NCI-H748 (cell line): ENCODE measurements at regions not wholly inside any gene's neighbourhood (a gene's known extent, or its start where the extent isn't known, plus 50 kb on each side); places are given as distances from the start of the nearest gene placed in this dataset.
"Not testable (repeated sequence)": the region's sequence is repeated elsewhere in the genome, so short reads cannot be mapped to it uniquely, and the experiment has no call there.

Source experiments
- DNase-seq: peaks from one replicate; lab custom pipeline; 2025; ENCODE audit not compliant: unreplicated experiment; lab: John Stamatoyannopoulos, UW

DNA sequence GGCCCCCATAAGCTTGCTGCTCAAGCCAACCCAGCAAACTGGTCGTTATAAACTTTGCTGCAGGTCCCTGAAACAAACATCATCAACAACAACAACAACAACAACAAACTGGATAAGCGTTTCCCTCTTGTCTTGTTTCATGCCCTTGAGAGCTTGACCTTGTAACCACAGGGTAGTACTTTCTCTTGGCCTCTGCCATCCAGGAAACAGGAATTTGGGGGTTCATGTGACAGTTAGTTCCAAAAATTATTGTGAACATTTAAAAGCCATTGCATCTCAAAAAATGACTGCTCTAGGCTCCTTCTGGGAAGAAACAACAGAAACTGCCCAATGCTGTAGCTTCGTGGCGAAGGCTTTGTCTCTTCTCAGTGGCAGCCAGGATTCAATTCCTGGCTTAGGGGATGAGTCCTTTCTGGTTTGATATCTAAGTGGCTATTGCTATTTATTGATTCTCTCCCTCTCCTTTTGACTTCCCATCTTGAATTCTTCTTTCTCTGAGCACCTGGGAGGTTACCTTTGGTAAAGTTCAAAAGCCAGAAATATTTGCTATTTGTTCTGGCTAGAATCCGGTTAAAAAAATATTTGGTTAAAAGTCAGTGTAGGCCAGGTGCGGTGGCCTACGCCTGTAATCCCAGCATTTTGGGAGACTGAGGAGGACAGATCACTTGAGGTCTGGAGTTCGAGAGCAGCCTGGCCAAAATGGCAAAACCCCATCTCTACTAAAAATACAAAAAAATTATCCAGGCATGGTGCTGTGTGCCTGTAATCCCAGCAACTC is 52.0 kb upstream of the CPM start:
- DNase-seq, result no peak

- not testable (repeated sequence) for DNase-seq
Observed at GRCh38 chr12:68997526-68997925, 64.6 kb upstream of the CPM start.

DNA sequence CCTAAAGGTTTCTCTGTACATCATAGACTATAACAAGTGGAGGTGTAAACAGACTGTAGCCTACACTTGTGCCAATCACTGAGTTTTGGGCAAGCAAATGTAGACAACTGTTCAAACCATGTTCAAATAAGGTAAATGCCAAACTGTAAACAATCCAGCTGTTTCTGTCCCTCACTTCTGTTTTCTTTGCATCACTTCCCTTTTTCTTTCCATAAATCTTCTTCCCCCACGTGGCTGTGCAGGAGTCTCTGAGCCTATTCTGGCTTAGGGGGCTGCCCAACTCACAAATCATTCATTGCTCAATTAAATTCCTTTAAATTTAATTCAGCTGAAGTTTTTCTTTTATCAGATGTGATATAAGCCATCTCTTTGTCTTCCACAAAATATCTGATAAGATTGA is 65.1 kb upstream of the CPM start:
- no peak for DNase-seq

- no peak for DNase-seq
Observed at GRCh38 chr12:69000074-69000473, 67.1 kb upstream of the CPM start.

DNA sequence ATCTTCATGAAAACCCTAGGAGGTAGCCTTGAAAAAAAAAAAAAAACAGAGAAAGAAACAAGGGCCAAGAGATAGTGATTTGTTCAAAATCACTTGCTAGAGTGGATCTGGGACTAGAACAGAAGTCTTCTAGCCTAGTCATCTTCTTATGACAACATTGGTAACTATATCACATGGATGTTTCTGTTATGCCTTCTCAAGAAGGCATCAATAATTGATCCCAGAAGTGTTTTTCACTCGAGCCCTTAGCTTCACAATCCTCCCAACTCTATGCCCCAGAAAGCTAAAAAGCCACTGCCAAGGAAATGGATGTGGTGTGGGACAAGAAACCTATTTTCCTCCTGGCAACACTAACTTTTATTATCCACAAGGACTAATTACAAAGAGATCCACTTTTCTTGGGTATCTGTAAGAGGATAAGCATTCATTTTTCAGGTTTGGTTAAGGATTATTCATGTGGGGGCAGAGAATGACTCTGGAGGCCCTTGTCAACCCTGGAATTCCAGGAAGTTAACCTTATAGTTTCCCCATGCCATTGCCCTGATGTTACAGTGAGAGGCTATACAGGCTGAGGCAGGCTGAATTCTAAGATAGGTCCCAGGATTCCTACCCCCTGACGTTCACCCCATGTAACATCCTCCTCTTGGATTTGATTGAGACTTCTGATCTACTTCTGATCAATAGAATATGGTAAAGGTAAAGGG is 67.7 kb upstream of the CPM start:
- DNase-seq, result no peak

DNA sequence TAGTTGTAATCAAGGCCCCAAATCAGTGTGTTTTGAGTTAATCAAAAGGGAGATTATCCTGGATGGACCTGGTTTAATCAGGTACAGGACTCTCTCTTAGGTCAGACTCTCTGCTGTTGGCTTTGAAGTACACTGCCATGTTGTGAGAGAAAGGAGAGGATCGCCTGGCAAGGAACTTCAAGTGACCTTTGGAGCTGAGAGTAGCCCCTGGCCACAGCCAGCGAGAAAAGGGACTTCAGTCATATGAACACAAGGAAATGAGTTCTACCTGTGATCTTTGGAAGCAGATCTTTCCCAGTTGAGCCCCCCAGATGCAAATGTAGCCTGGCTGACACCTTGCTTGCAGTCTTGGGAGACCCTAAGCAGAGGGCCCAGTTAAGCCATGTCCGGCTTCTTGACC is 68.3 kb upstream of the CPM start:
- no peak for DNase-seq

GRCh38 chr12:69002969-69003368 is 70.0 kb upstream of the CPM start:
- no peak for DNase-seq

GRCh38 chr12:69003991-69004390 is 71.0 kb upstream of the CPM start:
- no peak for DNase-seq

DNA sequence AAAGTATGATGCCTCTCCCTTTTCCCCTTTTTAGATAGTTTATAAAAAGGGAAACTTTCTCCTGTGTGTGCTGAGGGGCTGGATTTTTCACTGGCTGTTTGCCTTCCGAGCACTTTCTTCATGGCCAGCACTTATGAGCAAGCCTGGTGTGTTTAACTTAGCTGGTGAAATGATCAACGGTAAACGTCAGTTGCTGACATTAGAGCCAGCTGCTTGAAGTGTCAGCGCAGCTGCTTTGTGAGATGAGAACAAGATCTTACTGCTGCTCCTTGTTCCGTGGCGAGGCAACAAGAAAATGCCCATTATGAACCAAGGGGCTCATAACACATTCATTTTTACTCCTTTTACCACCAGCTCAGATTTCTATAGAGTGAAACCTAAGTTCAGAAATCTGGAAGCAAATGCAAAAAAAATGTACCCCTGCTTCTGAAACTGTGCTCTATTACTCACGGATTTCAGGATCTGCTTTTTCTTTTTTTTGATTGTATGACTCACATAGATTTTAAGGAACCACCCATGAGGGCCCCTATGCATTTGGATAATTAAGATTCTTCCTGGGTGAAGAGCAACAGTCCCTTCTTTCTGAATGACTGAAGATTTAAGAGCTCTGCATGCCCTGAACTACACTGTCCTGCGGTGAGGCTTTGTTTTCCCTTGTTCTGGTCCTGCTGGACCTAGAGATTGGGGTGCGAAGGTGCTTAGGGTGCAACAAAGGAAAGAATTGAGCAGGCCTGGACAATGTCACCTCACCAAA is 74.3 kb upstream of the CPM start:
- peak; percentile 69 for DNase-seq

DNA sequence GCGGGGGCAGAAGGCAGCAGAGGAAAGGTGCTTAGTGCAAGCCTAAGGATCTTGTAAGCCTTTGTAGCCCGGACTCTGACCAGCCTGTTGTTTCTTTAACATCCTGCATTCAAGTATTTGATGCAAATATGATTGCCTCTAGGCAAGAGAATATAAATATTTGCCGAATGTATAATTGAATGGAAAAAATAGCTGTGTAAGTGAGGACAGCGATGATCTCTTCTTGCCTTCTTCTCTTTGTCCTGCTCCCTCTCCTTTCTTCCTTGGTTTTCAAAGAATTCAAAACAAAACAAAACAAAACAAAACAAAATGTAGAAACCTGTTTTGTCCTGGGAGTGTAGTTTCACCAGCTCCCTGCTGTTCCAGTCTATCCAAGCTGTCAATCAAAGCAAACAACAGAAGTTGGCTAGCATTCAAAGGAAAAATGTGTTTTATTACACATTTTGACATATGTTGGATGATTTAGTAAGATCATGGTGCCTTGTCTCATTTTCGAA is 74.9 kb upstream of the CPM start:
- DNase-seq, result peak; percentile 61

DNA sequence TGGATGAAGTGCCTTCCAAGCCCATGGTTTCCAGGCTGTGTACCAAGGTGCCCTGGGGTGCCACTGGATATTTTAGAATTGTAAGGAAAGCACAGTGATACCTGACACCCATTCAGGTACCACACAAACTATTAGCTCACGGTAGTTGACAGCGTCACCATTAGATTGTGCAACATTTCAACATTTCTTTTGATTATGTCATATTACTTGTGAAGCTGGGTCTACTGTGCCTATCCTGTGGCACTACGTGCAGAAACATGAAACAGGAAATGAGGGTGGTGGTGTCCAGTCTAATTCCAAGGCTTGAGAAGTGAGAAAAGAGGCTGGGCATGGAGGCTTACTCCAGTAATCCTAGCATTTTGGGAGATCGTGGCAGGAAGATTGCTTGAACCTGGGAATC is 75.5 kb upstream of the CPM start:
- peak; percentile 64 for DNase-seq

- DNase-seq, result no peak
Observed at GRCh38 chr12:69014047-69014446, 81.1 kb upstream of the CPM start.

- DNase-seq, result no peak
Observed at GRCh38 chr12:69015017-69015416, 82.0 kb upstream of the CPM start.

DNA sequence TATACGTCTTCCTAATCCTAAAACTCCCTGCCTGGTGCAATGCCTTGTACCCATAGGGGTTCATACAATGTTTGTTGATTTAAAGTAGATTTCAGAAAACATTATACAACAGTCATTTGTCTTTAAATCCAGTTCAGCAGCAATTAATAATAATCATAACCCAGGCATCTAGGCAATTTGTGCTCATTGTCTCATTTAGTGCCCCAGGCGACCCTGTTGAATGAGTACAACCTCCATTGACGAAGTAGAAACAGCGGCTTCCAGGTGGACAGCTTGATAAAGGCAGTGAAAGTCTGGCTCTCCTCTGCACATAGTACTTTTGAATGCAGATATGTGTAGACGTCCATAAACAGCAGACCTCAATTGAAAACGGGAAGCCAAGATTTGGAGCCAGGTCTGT is 82.9 kb upstream of the CPM start:
- DNase-seq, result no peak

DNA sequence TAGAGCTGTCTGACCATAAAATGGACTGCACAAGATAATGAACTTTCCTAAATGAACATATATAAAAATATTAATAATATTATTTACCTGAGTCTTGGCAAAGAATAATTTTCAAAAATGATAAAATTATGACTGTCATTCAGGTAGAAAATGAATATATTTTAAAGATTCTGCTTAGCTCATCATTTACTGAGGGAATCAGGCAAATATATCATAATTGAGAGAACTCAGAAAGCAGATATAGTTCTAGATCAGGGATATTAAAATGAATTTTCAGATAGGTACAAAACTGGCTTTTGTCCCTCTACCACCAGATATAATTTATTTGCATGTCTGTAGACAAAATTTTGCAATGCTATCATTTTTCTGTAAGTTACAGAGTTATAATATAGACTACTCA is 86.1 kb upstream of the CPM start:
- no peak for DNase-seq

GRCh38 chr12:69019910-69020309 is 86.9 kb upstream of the CPM start:
- no peak for DNase-seq

DNA sequence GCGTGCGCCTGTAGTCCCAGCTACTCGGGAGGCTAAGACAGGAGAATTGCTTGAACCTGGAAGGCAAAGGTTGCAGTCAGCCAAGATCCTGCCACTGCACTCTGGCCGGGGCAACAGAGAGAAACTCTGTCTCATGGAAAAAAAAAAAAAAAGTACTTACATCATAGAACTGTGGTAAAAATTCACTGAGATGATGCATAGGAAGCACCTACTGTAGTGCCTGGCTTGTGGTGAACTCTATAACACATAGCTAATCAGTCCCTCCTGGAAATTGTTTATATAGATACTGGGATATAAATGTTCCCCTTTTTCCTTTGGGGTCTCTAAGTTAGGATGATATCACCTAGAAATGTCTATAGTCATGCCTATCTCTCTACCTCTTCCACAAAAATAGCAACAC is 89.7 kb upstream of the CPM start:
- DNase-seq, result no peak

DNA sequence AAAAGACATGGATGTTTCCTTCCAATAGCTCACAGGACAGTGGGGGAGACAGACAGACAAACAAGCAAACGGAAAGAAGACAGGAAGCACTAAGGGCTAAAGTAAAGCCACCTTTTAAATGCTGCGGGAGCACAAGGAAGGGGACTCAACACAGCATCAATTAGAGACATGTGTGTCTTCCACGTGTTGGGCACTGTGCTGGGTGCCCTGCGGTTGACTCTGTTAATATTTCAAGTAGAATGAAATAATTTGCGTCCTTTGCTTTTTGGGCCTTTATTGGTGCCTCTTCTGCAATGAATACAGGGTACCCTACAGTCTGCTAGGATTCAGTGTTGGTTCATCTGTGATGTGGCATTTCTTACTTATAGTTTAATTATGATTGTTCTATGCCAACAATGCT is 90.9 kb upstream of the CPM start:
- no peak for DNase-seq

- peak; percentile 56 for DNase-seq
Observed at GRCh38 chr12:69024413-69024812, 91.4 kb upstream of the CPM start.

DNA sequence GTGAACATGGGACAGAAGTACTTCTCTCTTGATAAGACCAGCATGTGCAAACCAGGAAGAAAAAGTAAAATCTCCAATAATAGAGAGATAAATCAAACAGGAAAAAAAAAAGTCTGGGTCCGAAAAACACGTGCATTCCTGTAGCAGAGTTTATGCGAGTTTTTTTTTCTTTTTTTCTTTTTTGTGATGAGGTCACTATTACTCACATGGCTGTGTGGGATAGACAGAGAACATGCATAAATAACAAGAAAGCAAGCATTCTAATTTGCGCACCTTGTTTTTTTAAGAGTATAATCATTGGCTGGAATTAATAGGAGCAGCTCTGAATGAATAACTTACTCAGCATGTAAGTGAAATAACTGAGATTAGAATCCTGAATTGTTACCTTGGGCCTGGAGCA is 91.9 kb upstream of the CPM start:
- no peak for DNase-seq

- DNase-seq, result no peak
Observed at GRCh38 chr12:69026336-69026735, 93.4 kb upstream of the CPM start.

DNA sequence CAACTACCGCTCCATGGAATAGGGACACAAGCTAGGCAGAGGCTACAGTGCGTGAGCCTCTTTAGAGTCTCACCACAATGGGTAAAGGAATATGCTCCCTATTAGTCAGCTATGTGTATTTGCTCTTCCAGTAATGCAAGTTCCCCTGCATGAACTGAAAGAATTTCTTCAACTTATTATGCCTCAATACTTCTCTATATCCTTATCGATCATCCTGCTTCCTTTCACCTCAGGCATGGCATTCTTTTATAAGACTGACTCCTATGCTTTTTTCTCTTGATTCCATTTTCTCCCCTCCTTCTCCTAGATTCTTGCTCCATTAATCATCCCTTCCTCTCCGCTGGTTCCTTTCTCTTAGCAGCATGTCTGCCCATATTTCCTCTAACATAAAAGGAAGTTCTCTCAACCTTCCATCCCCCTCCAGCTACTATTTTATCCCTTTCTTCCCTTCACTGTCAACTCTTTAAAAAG is 94.5 kb upstream of the CPM start:
- no peak for DNase-seq
